ENCODE measurements at regions not wholly inside any gene's neighbourhood (a gene's known extent, or its start where the extent isn't known, plus 50 kb on each side); places are given as distances from the start of the nearest gene placed in this dataset.

GRCh38 chr16:87042551-87043230, 274.5 kb downstream of the C16orf95 start:
- TF ChIP-seq POLR2A (IDR thresholded peaks at IDR 0.05) (no peak), CTCF (IDR thresholded peaks at IDR 0.05) (no peak)

Data from ovary (tissue), 3 donors.